GM12878 (cell line): ENCODE measurements at regions not wholly inside any gene's neighbourhood (a gene's known extent, or its start where the extent isn't known, plus 50 kb on each side); places are given as distances from the start of the nearest gene placed in this dataset.

Experiments used
- ATAC-seq: fragments of 200-7000 bp; cut with Tn5 transposase; 3 replicates; pipeline ENCODE4 v1.9.1; 2020; ENCODE audit warnings: mild to moderate bottlenecking, moderate library complexity
- BruUV-seq: library from RNA; stranded (reverse); fragments of 400-500 nt; replicated peaks from 2 replicates; lab custom pipeline; 2021; lab: Mats Ljungman, UMichigan
- CTCF ChIA-PET: fragments of 300-600 bp; sonication (Branson Sonifier 250); formaldehyde crosslinking; extraction: SDS; loops from one replicate; lab custom pipeline; 2021; ENCODE audit warnings: inconsistent platforms; lab: Yijun Ruan, JAX
- POLR2A ChIA-PET: fragments of 350-600 bp; formaldehyde crosslinking; extraction: SDS; loops from one replicate; lab custom pipeline; 2021; ENCODE audit warnings: inconsistent platforms; lab: Charles Lee
- RAD21 ChIA-PET: fragments of 300-600 bp; sonication (Branson Sonifier 250); formaldehyde crosslinking; loops from one replicate; lab custom pipeline; 2023; ENCODE audit warnings: antibody characterized with exemption; ENCODE audit not compliant: unreplicated experiment; lab: Charles Lee
- SMC1A ChIA-PET: fragments of 300-600 bp; sonication (Branson Sonifier 250); formaldehyde crosslinking; loops from one replicate; lab custom pipeline; 2023; ENCODE audit not compliant: unreplicated experiment, uncharacterized antibody; lab: Charles Lee
- DNase-seq: peaks from one replicate; pipeline ENCODE4 v3.0.0-alpha.2; 2011; ENCODE audit warnings: low read depth, low spot score
- FAIRE-seq: peaks from 3 replicates; lab custom pipeline; 2011; peaks lifted over from hg19 to GRCh38; lab: Jason Lieb, UNC
- H2AFZ ChIP-seq: 2 replicates; pipeline ENCODE4 v1.6.0; 2011; ENCODE audit warnings: low read depth, low read length, control low read depth; ENCODE audit not compliant: control insufficient read depth
- H3K27ac ChIP-seq: 2 replicates; pipeline ENCODE4 v1.5.1; 2011; ENCODE audit warnings: control low read depth; ENCODE audit not compliant: control insufficient read depth, insufficient read depth
- H3K27me3 ChIP-seq, 2 experiments: replicated peaks in 1 of 2; 2 replicates each; pipeline versions ENCODE4 v1.6.0 to v1.6.1; 2011; ENCODE audit warnings: low read length in 1 of 2; ENCODE audit not compliant: control insufficient read depth in 2 of 2, insufficient read depth in 2 of 2
- H3K36me3 ChIP-seq, 2 experiments: 2 replicates each; pipeline ENCODE4 v1.5.1; 2011; ENCODE audit warnings: low read length in 1 of 2; ENCODE audit not compliant: control insufficient read depth in 2 of 2, insufficient read depth in 2 of 2
- H3K4me1 ChIP-seq: 2 replicates; pipeline ENCODE4 v1.6.1; 2011; ENCODE audit warnings: mild to moderate bottlenecking, low read length, moderate library complexity, mixed read lengths; ENCODE audit not compliant: control insufficient read depth, insufficient read depth
- H3K4me2 ChIP-seq: 2 replicates; pipeline ENCODE4 v1.6.0; 2011; ENCODE audit warnings: control low read depth; ENCODE audit not compliant: control insufficient read depth, insufficient read depth
- H3K4me3 ChIP-seq: fragments of 200-600 bp; sonication (generic); 2 replicates; pipeline ENCODE4 v1.5.1; 2016
- H3K79me2 ChIP-seq: 2 replicates; pipeline ENCODE4 v1.6.0; 2011; ENCODE audit warnings: low read length; ENCODE audit not compliant: control insufficient read depth, insufficient read depth
- H3K9ac ChIP-seq: 2 replicates; pipeline ENCODE4 v1.8.0; 2011; ENCODE audit warnings: low read length, control low read depth, mixed read lengths; ENCODE audit not compliant: control insufficient read depth, insufficient read depth
- H3K9me3 ChIP-seq: replicated peaks from 3 replicates; pipeline ENCODE4 v1.5.1; 2011; ENCODE audit warnings: mild to moderate bottlenecking, low read length; ENCODE audit not compliant: control insufficient read depth, insufficient read depth
- H4K20me1 ChIP-seq: 2 replicates; pipeline ENCODE4 v1.6.0; 2011; ENCODE audit not compliant: control insufficient read depth, insufficient read depth
- ATF2 ChIP-seq: IDR thresholded peaks from 2 replicates; pipeline ENCODE4 v1.6.1; 2012; ENCODE audit warnings: low read length, inconsistent platforms
- CBX5 ChIP-seq: sonication (generic); IDR thresholded peaks from 2 replicates; pipeline ENCODE4 v1.6.1; 2016; ENCODE audit warnings: low read depth, moderate library complexity, mild to moderate bottlenecking, inconsistent platforms
- KLF5 ChIP-seq: fragments of 450-650 bp; IDR thresholded peaks from 2 replicates; pipeline ENCODE4 v1.6.1; 2014; ENCODE audit warnings: mild to moderate bottlenecking; ENCODE audit not compliant: partially characterized antibody
- MEF2B ChIP-seq: fragments of 450-650 bp; IDR thresholded peaks from 2 replicates; pipeline ENCODE4 v1.6.1; 2018; ENCODE audit warnings: mild to moderate bottlenecking, moderate library complexity; ENCODE audit not compliant: partially characterized antibody, poor library complexity, severe bottlenecking
- MYB ChIP-seq: fragments of 150-350 bp; IDR thresholded peaks from 2 replicates; pipeline ENCODE4 v1.6.1; 2014; ENCODE audit warnings: mild to moderate bottlenecking, low read depth, low read length, borderline replicate concordance
- NBN ChIP-seq: fragments of 450-650 bp; IDR thresholded peaks from 2 replicates; pipeline ENCODE4 v1.6.1; 2016
- POLR2AphosphoS2 ChIP-seq: IDR thresholded peaks from 2 replicates; pipeline ENCODE4 v1.6.1; 2011; ENCODE audit warnings: low read depth, mild to moderate bottlenecking, low read length, improper control_type of control experiment, moderate library complexity
- RFX5 ChIP-seq: IDR thresholded peaks from 2 replicates; pipeline ENCODE4 v1.6.1; 2011; ENCODE audit warnings: low read depth, low read length, improper control_type of control experiment
- SIN3A ChIP-seq: IDR thresholded peaks from 2 replicates; pipeline ENCODE4 v1.6.1; 2012; ENCODE audit warnings: low read depth, low read length, improper control_type of control experiment
- ZNF384 ChIP-seq: IDR thresholded peaks from 2 replicates; pipeline ENCODE4 v1.6.1; 2012; ENCODE audit warnings: low read depth, mild to moderate bottlenecking, low read length, improper control_type of control experiment, borderline replicate concordance
- ZNF622 ChIP-seq: fragments of 450-650 bp; IDR thresholded peaks from 2 replicates; pipeline ENCODE4 v1.6.1; 2017; ENCODE audit warnings: mild to moderate bottlenecking, inconsistent platforms
- WGBS: methylation state at CpG from one replicate; pipeline ENCODE4 v1.1.6; 2016; ENCODE audit warnings: low lambda C conversion rate; ENCODE audit not compliant: insufficient replicate concordance, insufficient coverage; ENCODE audit errors: missing lambda C conversion rate; 5-methylcytosine and 5-hydroxymethylcytosine counted together
- in situ Hi-C: fragments of 300-500 bp; cut with MboI; formaldehyde crosslinking; loops from 9 replicates; pipeline ENCODE4 v1.14.3; 2018; ENCODE audit warnings: mixed read lengths
- intact Hi-C: fragments of 100-400 bp; cut with micrococcal nuclease; formaldehyde crosslinking; loops from one replicate; pipeline ENCODE4 v1.14.2; 2022; ENCODE audit not compliant: unreplicated experiment
- TF ChIP-seq, protein P1 (sequence below): fragments of 450-650 bp; IDR thresholded peaks from 2 replicates; pipeline ENCODE4 v1.6.1; 2017; ENCODE audit warnings: mild to moderate bottlenecking, low read depth, inconsistent platforms; ENCODE audit not compliant: poor library complexity, severe bottlenecking
- TF ChIP-seq, protein P2 (sequence below): fragments of 450-650 bp; formaldehyde crosslinking; IDR thresholded peaks from 2 replicates; pipeline ENCODE4 v1.4.0; 2022; ENCODE audit warnings: mild to moderate bottlenecking, moderate library complexity

DNA sequence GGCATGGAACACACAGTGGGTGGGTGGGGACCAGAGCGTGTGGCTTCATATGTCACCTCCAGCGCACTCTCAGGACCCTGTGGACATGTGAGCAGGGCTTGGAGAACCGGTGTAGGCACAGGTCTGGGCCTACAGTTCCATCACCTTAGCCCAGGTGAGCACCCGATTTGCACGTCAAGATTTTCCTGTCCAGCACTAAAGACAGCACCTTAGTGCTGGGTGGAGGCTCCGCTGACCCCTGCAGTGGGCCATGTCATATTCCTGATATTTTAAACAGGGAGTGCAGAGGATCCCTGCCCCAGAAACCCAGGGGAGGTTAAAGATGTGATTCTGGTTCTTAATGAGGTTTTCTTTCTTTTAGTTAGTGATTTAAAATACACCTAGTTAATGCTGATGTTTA, 356.0 kb upstream of the IRX4 start:
- intact Hi-C loops, result no loop called here
- Histone ChIP-seq H3K4me1 (no peaks in the 10 kb centered on the region), H3K27me3 (no peaks in the 10 kb centered on the region), H3K36me3 (no peaks in the 10 kb centered on the region), H3K27ac (no peak overlapping the region), H2AFZ (no peak overlapping the region), H3K79me2 (no peaks in the 10 kb centered on the region), H4K20me1 (no peaks in the 10 kb centered on the region), H3K4me2 (no peak overlapping the region), H3K9me3 (no peaks in the 10 kb centered on the region), H3K4me3 (no peak overlapping the region), H3K9ac (no peak overlapping the region)
- RAD21 ChIA-PET, result no interaction called here
- BruUV-seq, result no TSS peak
- WGBS, result 28% methylated on average over 6 of the region's 6 CpGs
- ATAC-seq (no peak), FAIRE-seq (no peak), DNase-seq (no peak)
- in situ Hi-C loops, result no loop called here
- CTCF ChIA-PET, result no interaction called here
- no peak for TF ChIP-seq KLF5
- no peak for TF ChIP-seq CBX5
- no peak for TF ChIP-seq ZNF622
- POLR2A ChIA-PET, result no interaction called here
- SMC1A ChIA-PET, result no interaction called here

DNA sequence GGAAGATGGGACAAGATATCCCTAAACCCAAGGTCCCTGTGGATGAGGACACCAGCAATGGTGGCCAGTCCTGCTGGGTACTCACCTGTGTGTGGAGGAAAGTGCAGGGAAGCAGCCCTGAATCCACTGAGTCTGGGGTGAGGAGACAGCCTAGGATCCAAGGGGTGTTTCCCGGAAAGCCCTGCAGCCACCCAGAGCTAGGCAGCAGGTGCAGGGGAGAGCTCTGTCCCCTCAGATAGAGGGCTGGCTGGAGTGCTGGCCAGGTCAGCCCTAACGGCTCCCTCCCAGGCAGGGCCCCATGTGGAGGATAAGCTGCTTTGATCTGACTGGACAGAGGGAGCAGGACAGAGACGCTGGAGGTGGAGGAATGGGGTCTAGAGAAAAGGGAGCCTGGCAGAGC, 344.7 kb upstream of the IRX4 start:
- in situ Hi-C loops, result no loop called here
- ChIA-PET POLR2A (no interaction called here), SMC1A (no interaction called here)
- TF ChIP-seq ZNF384 (no peak), SIN3A (no peak), RFX5 (no peak), ATF2 (no peak), NBN (no peak), POLR2AphosphoS2 (no peak), MEF2B (no peak), MYB (no peak)
- TF ChIP-seq, protein P1, sequence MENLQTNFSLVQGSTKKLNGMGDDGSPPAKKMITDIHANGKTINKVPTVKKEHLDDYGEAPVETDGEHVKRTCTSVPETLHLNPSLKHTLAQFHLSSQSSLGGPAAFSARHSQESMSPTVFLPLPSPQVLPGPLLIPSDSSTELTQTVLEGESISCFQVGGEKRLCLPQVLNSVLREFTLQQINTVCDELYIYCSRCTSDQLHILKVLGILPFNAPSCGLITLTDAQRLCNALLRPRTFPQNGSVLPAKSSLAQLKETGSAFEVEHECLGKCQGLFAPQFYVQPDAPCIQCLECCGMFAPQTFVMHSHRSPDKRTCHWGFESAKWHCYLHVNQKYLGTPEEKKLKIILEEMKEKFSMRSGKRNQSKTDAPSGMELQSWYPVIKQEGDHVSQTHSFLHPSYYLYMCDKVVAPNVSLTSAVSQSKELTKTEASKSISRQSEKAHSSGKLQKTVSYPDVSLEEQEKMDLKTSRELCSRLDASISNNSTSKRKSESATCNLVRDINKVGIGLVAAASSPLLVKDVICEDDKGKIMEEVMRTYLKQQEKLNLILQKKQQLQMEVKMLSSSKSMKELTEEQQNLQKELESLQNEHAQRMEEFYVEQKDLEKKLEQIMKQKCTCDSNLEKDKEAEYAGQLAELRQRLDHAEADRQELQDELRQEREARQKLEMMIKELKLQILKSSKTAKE, result no peak
- TF ChIP-seq, protein P2, sequence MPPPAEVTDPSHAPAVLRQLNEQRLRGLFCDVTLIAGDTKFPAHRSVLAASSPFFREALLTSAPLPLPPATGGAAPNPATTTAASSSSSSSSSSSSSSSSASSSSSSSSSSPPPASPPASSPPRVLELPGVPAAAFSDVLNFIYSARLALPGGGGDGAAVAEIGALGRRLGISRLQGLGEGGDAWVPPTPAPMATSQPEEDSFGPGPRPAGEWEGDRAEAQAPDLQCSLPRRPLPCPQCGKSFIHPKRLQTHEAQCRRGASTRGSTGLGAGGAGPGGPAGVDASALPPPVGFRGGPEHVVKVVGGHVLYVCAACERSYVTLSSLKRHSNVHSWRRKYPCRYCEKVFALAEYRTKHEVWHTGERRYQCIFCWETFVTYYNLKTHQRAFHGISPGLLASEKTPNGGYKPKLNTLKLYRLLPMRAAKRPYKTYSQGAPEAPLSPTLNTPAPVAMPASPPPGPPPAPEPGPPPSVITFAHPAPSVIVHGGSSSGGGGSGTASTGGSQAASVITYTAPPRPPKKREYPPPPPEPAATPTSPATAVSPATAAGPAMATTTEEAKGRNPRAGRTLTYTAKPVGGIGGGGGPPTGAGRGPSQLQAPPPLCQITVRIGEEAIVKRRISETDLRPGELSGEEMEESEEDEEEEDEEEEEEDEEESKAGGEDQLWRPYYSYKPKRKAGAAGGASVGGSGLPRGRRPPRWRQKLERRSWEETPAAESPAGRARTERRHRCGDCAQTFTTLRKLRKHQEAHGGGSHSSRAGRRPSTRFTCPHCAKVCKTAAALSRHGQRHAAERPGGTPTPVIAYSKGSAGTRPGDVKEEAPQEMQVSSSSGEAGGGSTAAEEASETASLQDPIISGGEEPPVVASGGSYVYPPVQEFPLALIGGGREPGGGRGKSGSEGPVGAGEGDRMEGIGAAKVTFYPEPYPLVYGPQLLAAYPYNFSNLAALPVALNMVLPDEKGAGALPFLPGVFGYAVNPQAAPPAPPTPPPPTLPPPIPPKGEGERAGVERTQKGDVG (CRISPR knock-in tag), result no peak

More for the DNA sequence above, 344.7 kb upstream of the IRX4 start:
- Histone ChIP-seq H3K9ac (no peak overlapping the region), H3K4me3 (no peak overlapping the region), H3K27me3 (no peaks in the 10 kb centered on the region), H2AFZ (no peak overlapping the region), H3K79me2 (no peaks in the 10 kb centered on the region), H3K9me3 (no peaks in the 10 kb centered on the region), H3K27ac (no peak overlapping the region), H3K36me3 (no peaks in the 10 kb centered on the region), H3K4me1 (no peaks in the 10 kb centered on the region), H4K20me1 (no peaks in the 10 kb centered on the region), H3K4me2 (no peak overlapping the region)
- ChIA-PET RAD21 (no interaction called here), CTCF (no interaction called here)
- no peak for DNase-seq
- intact Hi-C loops, result no loop called here
- FAIRE-seq, result no peak
- no peak for ATAC-seq
- no TSS peak for BruUV-seq
- WGBS, result 10% methylated on average over 3 of the region's 3 CpGs
